H9 (cell line): ENCODE measurements at regions not wholly inside any gene's neighbourhood (a gene's known extent, or its start where the extent isn't known, plus 50 kb on each side); places are given as distances from the start of the nearest gene placed in this dataset.

ENCODE experiments used
- DNase-seq: peaks from one replicate; pipeline ENCODE4 v3.0.0-alpha.2; 2017
- H2AFZ ChIP-seq: one replicate; pipeline ENCODE4 v1.6.1; 2013; ENCODE audit warnings: mild to moderate bottlenecking, low read length, control low read depth, moderate library complexity
- H2AK5ac ChIP-seq: 2 replicates; pipeline ENCODE4 v1.6.1; 2013; ENCODE audit warnings: low read length, control low read depth, mixed read lengths; ENCODE audit not compliant: insufficient read length
- H2BK120ac ChIP-seq: one replicate; pipeline ENCODE4 v1.6.1; 2013; ENCODE audit warnings: low read depth, mild to moderate bottlenecking, low read length, control low read depth, inconsistent platforms; ENCODE audit not compliant: poor library complexity, severe bottlenecking
- H2BK12ac ChIP-seq: 2 replicates; pipeline ENCODE4 v1.6.1; 2013; ENCODE audit warnings: low read length, control low read depth, mixed read lengths, low read depth; ENCODE audit not compliant: insufficient read length
- H2BK15ac ChIP-seq: 2 replicates; pipeline ENCODE4 v1.6.1; 2013; ENCODE audit warnings: low read depth, low read length, control low read depth
- H2BK20ac ChIP-seq: one replicate; pipeline ENCODE4 v1.6.1; 2013; ENCODE audit warnings: low read depth, mild to moderate bottlenecking, low read length, control low read depth, inconsistent platforms; ENCODE audit not compliant: poor library complexity, severe bottlenecking
- H2BK5ac ChIP-seq: 2 replicates; pipeline ENCODE4 v1.6.1; 2013; ENCODE audit warnings: low read length, control low read depth, mixed read lengths; ENCODE audit not compliant: insufficient read length
- H3K14ac ChIP-seq: 2 replicates; pipeline ENCODE4 v1.6.1; 2013; ENCODE audit warnings: low read length, control low read depth; ENCODE audit not compliant: insufficient read depth
- H3K18ac ChIP-seq: 2 replicates; pipeline ENCODE4 v1.6.1; 2013; ENCODE audit warnings: low read depth, mild to moderate bottlenecking, mixed read lengths, low read length, control low read depth; ENCODE audit not compliant: insufficient read length
- H3K23ac ChIP-seq: 2 replicates; pipeline ENCODE4 v1.6.1; 2013; ENCODE audit warnings: low read length, control low read depth, mixed read lengths, low read depth; ENCODE audit not compliant: insufficient read length
- H3K23me2 ChIP-seq: 2 replicates; pipeline ENCODE4 v1.6.1; 2013; ENCODE audit warnings: low read depth, mild to moderate bottlenecking, mixed read lengths, low read length, control low read depth; ENCODE audit not compliant: insufficient read length, poor library complexity, severe bottlenecking
- H3K27ac ChIP-seq: 2 replicates; pipeline ENCODE4 v1.5.1; 2013; ENCODE audit warnings: low read length, control low read depth, mixed read lengths, low read depth; ENCODE audit not compliant: insufficient read length
- H3K27me3 ChIP-seq: 2 replicates; pipeline ENCODE4 v1.6.1; 2013; ENCODE audit warnings: low read length, control low read depth, inconsistent platforms; ENCODE audit not compliant: insufficient read depth
- H3K4ac ChIP-seq: 2 replicates; pipeline ENCODE4 v1.6.1; 2013; ENCODE audit warnings: low read depth, mild to moderate bottlenecking, control low read depth, inconsistent platforms, low read length, moderate library complexity
- H3K4me1 ChIP-seq: 2 replicates; pipeline ENCODE4 v1.6.1; 2013; ENCODE audit warnings: low read length, control low read depth, inconsistent platforms; ENCODE audit not compliant: insufficient read depth
- H3K4me2 ChIP-seq: 2 replicates; pipeline ENCODE4 v1.6.1; 2013; ENCODE audit warnings: low read length, control low read depth, mixed read lengths; ENCODE audit not compliant: insufficient read length, insufficient read depth
- H3K56ac ChIP-seq: 2 replicates; pipeline ENCODE4 v1.6.1; 2013; ENCODE audit warnings: low read depth, mild to moderate bottlenecking, mixed read lengths, low read length, control low read depth; ENCODE audit not compliant: insufficient read length
- H3K79me1 ChIP-seq: 2 replicates; pipeline ENCODE4 v1.6.1; 2013; ENCODE audit warnings: low read depth, mild to moderate bottlenecking, moderate library complexity, low read length, control low read depth, inconsistent platforms; ENCODE audit not compliant: insufficient read depth, poor library complexity, severe bottlenecking
- H3K79me2 ChIP-seq: 2 replicates; pipeline ENCODE4 v1.6.1; 2013; ENCODE audit warnings: low read length, control low read depth, inconsistent platforms; ENCODE audit not compliant: insufficient read depth
- H3K9ac ChIP-seq: 2 replicates; pipeline ENCODE4 v1.6.1; 2013; ENCODE audit warnings: low read length, control low read depth, mixed read lengths; ENCODE audit not compliant: insufficient read length; ENCODE audit errors: extremely low read depth
- H3K9me3 ChIP-seq: one replicate; pipeline ENCODE4 v1.6.1; 2013; ENCODE audit warnings: low read depth, low read length, inconsistent platforms; ENCODE audit not compliant: control insufficient read depth
- H3T11ph ChIP-seq: one replicate; pipeline ENCODE4 v1.6.1; 2013; ENCODE audit warnings: mild to moderate bottlenecking, low read length, control low read depth, inconsistent platforms
- H4K20me1 ChIP-seq: one replicate; pipeline ENCODE4 v1.6.1; 2013; ENCODE audit not compliant: control insufficient read depth, insufficient read length, insufficient read depth
- H4K5ac ChIP-seq: 2 replicates; pipeline ENCODE4 v1.6.1; 2013; ENCODE audit warnings: low read depth, mild to moderate bottlenecking, mixed read lengths, low read length, control low read depth; ENCODE audit not compliant: insufficient read length
- H4K8ac ChIP-seq: replicated peaks from 2 replicates; pipeline ENCODE4 v1.6.1; 2013; ENCODE audit warnings: low read length, control low read depth, mixed read lengths, low read depth; ENCODE audit not compliant: insufficient read length
- H4K91ac ChIP-seq: 2 replicates; pipeline ENCODE4 v1.6.1; 2013; ENCODE audit warnings: low read depth, mild to moderate bottlenecking, moderate library complexity, mixed read lengths, low read length, control low read depth; ENCODE audit not compliant: insufficient read length
- H3K27ac Mint-ChIP-seq, 3 experiments: 2 replicates in 2 of 3; 3 replicates in 1 of 3; pipeline ENCODE4 v1.8.0; 2020 to 2021; ENCODE audit warnings: mixed read lengths in 3 of 3, mild to moderate bottlenecking in 1 of 3, moderate library complexity in 1 of 3
- H3K27me3 Mint-ChIP-seq: 2 replicates; pipeline ENCODE4 v1.8.0; 2021; ENCODE audit warnings: low read depth, mild to moderate bottlenecking, moderate library complexity, mixed read lengths
- H3K36me3 Mint-ChIP-seq, 3 experiments: 2 replicates in 2 of 3; 3 replicates in 1 of 3; pipeline ENCODE4 v1.8.0; 2020 to 2021; ENCODE audit warnings: low read depth in 3 of 3, mixed read lengths in 3 of 3; ENCODE audit not compliant: insufficient read depth in 1 of 3
- H3K4me1 Mint-ChIP-seq, 2 experiments: 2 replicates each; pipeline ENCODE4 v1.8.0; 2020; ENCODE audit warnings: mixed read lengths in 2 of 2
- H3K4me3 Mint-ChIP-seq, 2 experiments: 2 replicates in 1 of 2; 3 replicates in 1 of 2; pipeline ENCODE4 v1.8.0; 2020 to 2021; ENCODE audit warnings: mild to moderate bottlenecking in 2 of 2, mixed read lengths in 2 of 2, moderate library complexity in 1 of 2
- H3K9me3 Mint-ChIP-seq, 2 experiments: 2 replicates in 1 of 2; 3 replicates in 1 of 2; pipeline ENCODE4 v1.8.0; 2020; ENCODE audit warnings: mild to moderate bottlenecking in 2 of 2, mixed read lengths in 2 of 2, moderate library complexity in 1 of 2
- WGBS: extraction: QIAGEN DNeasy Blood & Tissue Kit; methylation state at CpG from one replicate; pipeline ENCODE4 v1.1.7; 2013; ENCODE audit warnings: missing lambda C conversion rate, low lambda C conversion rate, mixed read lengths; ENCODE audit not compliant: insufficient read length; ENCODE audit errors: extremely low coverage; 5-methylcytosine and 5-hydroxymethylcytosine counted together
- TF ChIP-seq, protein P1 (sequence below): fragments of 200-600 bp; sonication (generic); conservative IDR thresholded peaks from 3 replicates; pipeline ENCODE4 v1.8.0; 2021; ENCODE audit warnings: antibody characterized with exemption, mild to moderate bottlenecking

DNA sequence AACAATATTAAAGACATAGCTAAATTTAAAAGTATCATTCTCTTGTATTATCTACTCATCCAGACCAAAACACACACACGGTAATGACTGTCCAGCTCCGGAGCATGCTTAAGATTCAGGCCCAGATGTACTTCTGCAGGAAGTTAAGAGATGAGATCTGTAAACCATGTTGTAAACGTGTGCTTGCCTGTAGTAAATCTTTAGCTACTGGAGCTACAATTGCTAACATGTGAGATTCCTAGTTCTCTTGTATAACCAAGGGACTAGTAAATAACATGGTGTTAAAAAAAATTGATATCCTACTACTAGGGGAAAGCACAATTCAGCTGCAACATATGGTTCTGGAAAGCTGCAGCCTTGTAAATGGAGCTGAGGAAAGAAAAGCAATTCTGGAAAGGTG is 651.7 kb upstream of the CCDC54 start:
- WGBS, result no CpG with 5 or more reads among the region's 3 CpGs
- H3K27me3 Mint-ChIP-seq, result no peaks in the 10 kb centered on the region
- Histone ChIP-seq H3K18ac (no peak overlapping the region), H4K20me1 (no peaks in the 10 kb centered on the region), H2BK20ac (no peak overlapping the region), H3K4me1 (no peaks in the 10 kb centered on the region), H4K91ac (no peak overlapping the region), H2BK15ac (no peak overlapping the region), H2BK5ac (no peak overlapping the region), H3K23me2 (no peaks in the 10 kb centered on the region), H2AFZ (no peak overlapping the region), H3K9ac (no peak overlapping the region), H2BK120ac (no peak overlapping the region), H3K79me1 (no peaks in the 10 kb centered on the region), H2BK12ac (no peak overlapping the region), H3K27me3 (no peaks in the 10 kb centered on the region), H3K4me2 (no peak overlapping the region), H3K9me3 (no peaks in the 10 kb centered on the region), H4K5ac (no peak overlapping the region), H3K79me2 (no peaks in the 10 kb centered on the region), H3K23ac (no peak overlapping the region), H3K56ac (no peak overlapping the region), H3K27ac (no peak overlapping the region), H3K14ac (no peak overlapping the region), H3T11ph (no peak overlapping the region), H2AK5ac (no peak overlapping the region), H3K4ac (no peak overlapping the region), H4K8ac (no peak overlapping the region)
- H3K4me1 Mint-ChIP-seq, result peaks cover 9 to 13% of the 10 kb centered on the region in 2 experiments
- no peak overlapping the region for H3K4me3 Mint-ChIP-seq
- TF ChIP-seq, protein P1, sequence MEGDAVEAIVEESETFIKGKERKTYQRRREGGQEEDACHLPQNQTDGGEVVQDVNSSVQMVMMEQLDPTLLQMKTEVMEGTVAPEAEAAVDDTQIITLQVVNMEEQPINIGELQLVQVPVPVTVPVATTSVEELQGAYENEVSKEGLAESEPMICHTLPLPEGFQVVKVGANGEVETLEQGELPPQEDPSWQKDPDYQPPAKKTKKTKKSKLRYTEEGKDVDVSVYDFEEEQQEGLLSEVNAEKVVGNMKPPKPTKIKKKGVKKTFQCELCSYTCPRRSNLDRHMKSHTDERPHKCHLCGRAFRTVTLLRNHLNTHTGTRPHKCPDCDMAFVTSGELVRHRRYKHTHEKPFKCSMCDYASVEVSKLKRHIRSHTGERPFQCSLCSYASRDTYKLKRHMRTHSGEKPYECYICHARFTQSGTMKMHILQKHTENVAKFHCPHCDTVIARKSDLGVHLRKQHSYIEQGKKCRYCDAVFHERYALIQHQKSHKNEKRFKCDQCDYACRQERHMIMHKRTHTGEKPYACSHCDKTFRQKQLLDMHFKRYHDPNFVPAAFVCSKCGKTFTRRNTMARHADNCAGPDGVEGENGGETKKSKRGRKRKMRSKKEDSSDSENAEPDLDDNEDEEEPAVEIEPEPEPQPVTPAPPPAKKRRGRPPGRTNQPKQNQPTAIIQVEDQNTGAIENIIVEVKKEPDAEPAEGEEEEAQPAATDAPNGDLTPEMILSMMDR, result no peak
- peaks cover 0 to 13% (median 11%) of the 10 kb centered on the region in 3 experiments; a peak in 3 of 7 replicates for H3K36me3 Mint-ChIP-seq
- no peak overlapping the region for H3K27ac Mint-ChIP-seq
- no peak for DNase-seq
- peaks cover 8 to 10% of the 10 kb centered on the region in 2 experiments; a peak in 4 of 5 replicates for H3K9me3 Mint-ChIP-seq
